Effector memory CD4-positive, alpha-beta T cell (primary cell): ENCODE measurements at regions not wholly inside any gene's neighbourhood (a gene's known extent, or its start where the extent isn't known, plus 50 kb on each side); places are given as distances from the start of the nearest gene placed in this dataset.

ENCODE experiments used
- DNase-seq, 3 donors: peaks; one replicate each; pipeline ENCODE4 v3.0.0-alpha.2; 2020
- H3K27ac ChIP-seq: 2 replicates; pipeline ENCODE4 v1.7.0; 2013; ENCODE audit warnings: mild to moderate bottlenecking, low read length, moderate library complexity; ENCODE audit not compliant: insufficient read depth, poor library complexity, severe bottlenecking
- H3K27me3 ChIP-seq: replicated peaks from 2 replicates; pipeline ENCODE4 v1.7.0; 2013; ENCODE audit warnings: mild to moderate bottlenecking, low read length; ENCODE audit not compliant: insufficient read depth, control insufficient read depth, poor library complexity, severe bottlenecking
- H3K36me3 ChIP-seq: 2 replicates; pipeline ENCODE4 v1.7.0; 2013; ENCODE audit warnings: mild to moderate bottlenecking, low read length, moderate library complexity; ENCODE audit not compliant: control insufficient read depth, insufficient read depth
- H3K4me1 ChIP-seq: 2 replicates; pipeline ENCODE4 v1.7.0; 2013; ENCODE audit warnings: low read length, mild to moderate bottlenecking; ENCODE audit not compliant: control insufficient read depth, insufficient read depth, poor library complexity, severe bottlenecking
- H3K4me3 ChIP-seq: 2 replicates; pipeline ENCODE4 v1.7.0; 2013; ENCODE audit warnings: low read length, low read depth, mild to moderate bottlenecking; ENCODE audit not compliant: insufficient read depth, poor library complexity, severe bottlenecking
- H3K9me3 ChIP-seq: 2 replicates; pipeline ENCODE4 v1.7.0; 2013; ENCODE audit warnings: mild to moderate bottlenecking, low read length, moderate library complexity; ENCODE audit not compliant: control insufficient read depth

- H3K27me3 ChIP-seq: peaks cover 3% of the 10 kb centered on the region
- no peak overlapping the region for H3K4me3 ChIP-seq
- no peak for DNase-seq
- no peaks in the 10 kb centered on the region for H3K36me3 ChIP-seq
- no peaks in the 10 kb centered on the region for H3K4me1 ChIP-seq
- no peaks in the 10 kb centered on the region for H3K9me3 ChIP-seq
- H3K27ac ChIP-seq: no peak overlapping the region
These were observed 113.2 kb upstream of the OTOS start for GRCh38 chr2:240253583-240254145.

- Histone ChIP-seq H3K27me3 (peaks cover 3% of the 10 kb centered on the region), H3K36me3 (no peaks in the 10 kb centered on the region), H3K4me3 (no peak overlapping the region), H3K4me1 (no peaks in the 10 kb centered on the region), H3K9me3 (no peaks in the 10 kb centered on the region), H3K27ac (no peak overlapping the region)
- no peak for DNase-seq
These were observed 114.1 kb upstream of the OTOS start for GRCh38 chr2:240254337-240255164.

- Histone ChIP-seq H3K4me1 (no peaks in the 10 kb centered on the region), H3K36me3 (no peaks in the 10 kb centered on the region), H3K27me3 (no peaks in the 10 kb centered on the region), H3K9me3 (no peaks in the 10 kb centered on the region), H3K27ac (no peak overlapping the region), H3K4me3 (no peak overlapping the region)
- no peak for DNase-seq
These were observed 114.7 kb upstream of the OTOS start for GRCh38 chr2:240255165-240255491.

DNA sequence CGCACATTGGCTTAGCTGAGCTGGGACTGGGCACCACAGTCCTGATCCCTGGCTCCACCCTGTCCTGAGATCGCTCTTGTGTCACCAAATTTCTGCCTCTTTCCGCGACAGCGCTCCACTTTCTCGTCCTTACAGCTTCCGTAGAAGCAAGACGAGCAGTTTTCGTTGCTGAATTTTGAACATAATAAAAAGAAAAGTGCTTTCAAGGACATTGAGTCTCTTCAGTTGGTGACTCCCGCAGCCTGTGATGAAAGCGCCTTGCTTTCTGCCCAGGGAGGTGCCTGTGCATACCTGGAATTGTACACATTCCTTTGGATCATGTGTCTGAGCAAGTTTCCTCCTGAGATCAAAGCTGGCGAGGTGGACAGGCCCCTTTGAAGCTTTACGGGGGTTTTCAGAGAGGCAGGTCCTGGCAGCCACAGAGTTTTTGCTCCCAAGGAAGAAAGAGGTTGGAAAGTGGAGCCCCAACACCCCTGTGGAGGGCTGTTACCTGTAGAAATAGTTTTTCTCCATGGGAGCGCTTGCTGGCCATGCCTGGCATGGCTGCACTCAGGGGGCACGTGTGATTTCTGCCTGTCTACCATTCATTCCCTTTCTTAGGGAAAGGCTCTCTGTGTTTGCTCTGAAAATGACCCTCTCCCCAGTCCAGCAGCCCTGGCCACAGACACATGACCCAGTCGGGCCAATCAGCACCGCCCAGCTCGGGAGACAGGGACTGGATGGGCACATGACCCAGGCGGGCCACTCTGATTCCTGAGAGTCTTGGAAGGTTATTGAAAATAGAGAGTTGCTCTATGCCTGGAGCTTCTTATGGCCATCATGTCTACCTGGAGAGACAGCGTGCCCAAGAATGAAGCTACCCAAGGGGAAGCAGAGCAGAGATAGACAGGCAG is 115.6 kb upstream of the OTOS start:
- Histone ChIP-seq H3K9me3 (no peaks in the 10 kb centered on the region), H3K36me3 (no peaks in the 10 kb centered on the region), H3K4me1 (no peaks in the 10 kb centered on the region), H3K4me3 (no peak overlapping the region), H3K27me3 (no peaks in the 10 kb centered on the region), H3K27ac (no peak overlapping the region)
- no peak for DNase-seq

DNA sequence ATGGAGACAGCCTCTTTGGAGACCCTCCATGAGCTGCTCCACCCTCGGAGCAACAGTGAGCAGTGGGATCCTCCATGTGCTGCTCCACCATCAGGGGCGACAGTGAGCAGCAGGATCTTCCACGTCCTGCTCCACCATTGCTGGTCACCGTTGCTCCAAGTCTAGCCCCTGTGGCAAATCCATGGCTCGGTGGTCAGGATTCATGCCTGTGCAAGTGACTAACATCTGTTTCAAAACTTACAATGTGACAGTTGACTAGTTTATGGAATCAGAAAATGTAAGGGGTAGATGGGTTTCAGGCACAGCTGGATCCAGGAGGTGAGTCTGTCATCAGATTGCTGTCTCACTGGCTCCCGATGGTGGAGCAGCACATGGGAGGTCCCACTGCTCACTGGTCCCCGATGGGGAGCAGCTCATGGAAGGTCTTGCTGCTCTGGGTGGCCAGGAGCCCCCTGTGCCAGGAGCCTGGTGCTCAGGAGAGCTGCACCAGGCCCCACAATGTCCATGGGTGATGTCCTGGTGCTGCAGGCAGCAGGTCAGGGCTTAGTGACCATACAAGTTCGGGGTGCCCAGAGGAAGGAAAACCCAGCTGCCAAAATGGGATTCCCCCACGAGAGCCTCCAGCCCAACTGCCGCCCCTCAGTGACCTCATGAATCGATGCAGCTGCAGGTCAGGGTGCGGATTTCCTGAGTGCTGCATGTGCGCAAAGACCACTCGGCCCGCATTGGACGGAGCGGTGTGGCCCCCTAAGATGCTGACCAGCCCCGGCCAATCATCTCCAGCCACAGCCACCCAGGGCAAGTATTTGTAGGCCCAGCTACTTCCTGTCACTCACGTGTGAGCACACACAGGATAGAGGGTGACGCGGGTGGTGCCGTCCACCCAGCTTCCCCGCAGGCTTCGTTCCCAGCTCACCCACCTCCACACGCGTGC is 116.5 kb upstream of the OTOS start:
- Histone ChIP-seq H3K4me1 (no peaks in the 10 kb centered on the region), H3K9me3 (no peaks in the 10 kb centered on the region), H3K27ac (no peak overlapping the region), H3K36me3 (no peaks in the 10 kb centered on the region), H3K4me3 (no peak overlapping the region), H3K27me3 (no peaks in the 10 kb centered on the region)
- no peak for DNase-seq

DNA sequence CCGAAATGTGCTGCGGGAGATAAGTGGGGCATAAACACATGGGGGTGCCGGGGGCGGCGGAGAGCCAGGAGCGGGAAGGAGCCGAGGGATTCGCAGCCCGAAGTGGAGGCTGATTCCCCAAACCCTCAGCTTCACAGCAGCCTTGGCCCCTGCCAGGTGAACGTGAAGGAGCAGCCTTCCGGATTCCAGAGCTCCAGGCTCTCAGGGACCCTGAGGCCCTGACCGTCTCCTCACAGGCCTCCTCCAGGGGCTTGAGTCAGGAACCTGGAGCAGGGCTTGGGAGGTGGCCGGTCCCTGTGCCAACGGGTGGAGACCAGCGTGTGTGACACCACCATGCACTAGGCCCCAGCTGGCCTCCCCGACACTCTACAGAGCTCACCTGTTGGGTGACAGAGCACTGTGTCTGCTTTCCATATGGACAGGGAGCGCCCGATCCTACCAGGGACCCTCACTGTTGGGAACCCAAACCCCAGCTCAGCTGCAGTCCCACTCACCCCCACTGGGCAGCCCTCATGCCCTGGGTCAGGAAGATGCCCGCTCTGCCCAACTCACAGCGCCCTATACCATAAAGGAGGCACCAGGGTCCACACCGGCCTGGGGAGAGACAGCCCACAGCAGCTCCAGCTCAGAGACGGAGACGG is 117.6 kb upstream of the OTOS start:
- Histone ChIP-seq H3K27ac (no peak overlapping the region), H3K9me3 (peaks cover 5% of the 10 kb centered on the region), H3K27me3 (no peaks in the 10 kb centered on the region), H3K36me3 (no peaks in the 10 kb centered on the region), H3K4me3 (no peak overlapping the region), H3K4me1 (no peaks in the 10 kb centered on the region)
- no peak for DNase-seq

DNA sequence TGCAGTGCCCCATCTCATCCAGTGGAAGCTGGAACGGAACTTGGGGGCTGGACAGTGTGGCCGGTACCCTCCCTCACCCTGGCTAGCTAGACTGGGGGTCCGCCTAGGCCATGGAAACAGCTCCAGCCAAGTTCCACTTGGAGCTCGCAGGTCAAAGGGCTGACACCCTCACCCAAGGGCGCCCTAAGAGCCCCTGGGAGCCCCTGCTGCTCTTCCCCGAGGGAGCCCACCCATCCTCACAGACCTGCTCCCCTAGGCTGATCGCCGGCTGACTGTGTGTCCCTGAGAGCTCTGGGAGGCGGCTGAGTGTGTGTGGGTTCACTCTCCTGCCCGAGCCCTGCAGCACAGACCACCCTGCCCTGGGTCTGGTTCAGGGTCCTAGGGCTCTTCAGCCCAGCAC is 118.2 kb upstream of the OTOS start:
- Histone ChIP-seq H3K27ac (no peak overlapping the region), H3K4me1 (no peaks in the 10 kb centered on the region), H3K27me3 (no peaks in the 10 kb centered on the region), H3K36me3 (no peaks in the 10 kb centered on the region), H3K4me3 (no peak overlapping the region), H3K9me3 (peaks cover 5% of the 10 kb centered on the region)
- no peak for DNase-seq

GRCh38 chr2:240259201-240259923 is 118.9 kb upstream of the OTOS start:
- Histone ChIP-seq H3K36me3 (no peaks in the 10 kb centered on the region), H3K4me3 (no peak overlapping the region), H3K27me3 (no peaks in the 10 kb centered on the region), H3K9me3 (peaks cover 5% of the 10 kb centered on the region), H3K4me1 (no peaks in the 10 kb centered on the region), H3K27ac (no peak overlapping the region)
- no peak for DNase-seq
